ENCODE measurements at regions not wholly inside any gene's neighbourhood (a gene's known extent, or its start where the extent isn't known, plus 50 kb on each side); places are given as distances from the start of the nearest gene placed in this dataset.
"Not testable (repeated sequence)": the region's sequence is repeated elsewhere in the genome, so short reads cannot be mapped to it uniquely, and the experiment has no call there.

DNA sequence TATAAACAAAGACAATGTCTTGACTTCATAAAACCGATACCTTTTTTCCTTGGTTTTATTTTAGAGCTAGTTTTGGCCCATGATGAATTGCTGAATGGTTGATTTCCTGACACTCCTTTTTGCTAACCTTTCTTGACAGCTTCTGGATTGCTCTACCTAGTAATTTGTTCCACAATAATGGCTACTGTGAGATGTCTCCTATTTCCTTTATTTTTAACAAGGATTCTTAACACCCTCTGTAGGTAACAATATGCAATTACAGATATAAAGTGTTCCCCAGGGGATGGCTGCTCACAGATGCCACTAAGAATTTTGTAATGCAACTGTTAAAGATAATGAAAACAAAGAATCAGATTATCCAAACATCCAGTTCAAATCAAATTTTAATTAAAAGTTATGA lies 100.8 kb upstream of the ATP5MC3 start:
- no peak for DNase-seq (ENCODE audit: low read depth in 4 of 4, low spot score in 1 of 4)

DNA sequence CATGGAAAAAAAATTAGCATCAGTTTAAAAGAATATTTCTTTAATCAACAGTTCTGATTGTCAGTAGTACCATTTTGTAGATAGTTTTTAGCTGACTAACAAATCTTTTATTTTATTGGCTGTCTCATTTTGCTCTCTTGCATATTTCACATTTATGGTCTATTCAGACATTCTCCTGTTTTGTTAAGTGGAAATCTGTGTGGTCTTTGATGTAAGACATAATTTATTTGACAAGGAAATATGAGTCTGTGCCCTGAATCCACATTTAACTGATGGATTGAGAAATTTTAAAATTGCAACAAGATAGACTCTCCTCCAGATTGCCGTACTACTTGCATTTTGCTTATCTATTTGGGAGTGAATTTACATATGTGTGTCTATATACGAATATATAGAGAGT lies 96.3 kb upstream of the ATP5MC3 start:
- DNase-seq (ENCODE audit: low read depth in 4 of 4, low spot score in 1 of 4), result no peak

DNA sequence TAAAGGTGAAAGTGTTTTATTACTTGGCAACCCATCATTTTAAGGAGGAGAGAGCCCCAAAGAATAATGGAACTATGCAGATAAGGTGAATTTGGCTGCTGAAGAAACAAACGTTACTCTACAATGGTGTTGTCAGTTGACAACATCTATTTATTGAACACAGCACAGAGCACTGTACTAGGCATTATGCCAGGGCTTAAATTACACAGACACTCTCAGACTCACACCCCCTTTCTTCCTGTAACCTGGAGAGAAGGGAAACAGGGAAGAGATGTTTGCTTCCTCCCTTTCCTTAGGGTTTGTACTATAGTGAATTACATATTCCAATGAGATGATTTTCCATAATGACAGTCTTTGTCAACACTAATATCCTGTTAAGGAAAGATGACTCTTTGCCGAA lies 94.0 kb upstream of the ATP5MC3 start:
- DNase-seq (ENCODE audit: low read depth in 4 of 4, low spot score in 1 of 4), result no peak

DNA sequence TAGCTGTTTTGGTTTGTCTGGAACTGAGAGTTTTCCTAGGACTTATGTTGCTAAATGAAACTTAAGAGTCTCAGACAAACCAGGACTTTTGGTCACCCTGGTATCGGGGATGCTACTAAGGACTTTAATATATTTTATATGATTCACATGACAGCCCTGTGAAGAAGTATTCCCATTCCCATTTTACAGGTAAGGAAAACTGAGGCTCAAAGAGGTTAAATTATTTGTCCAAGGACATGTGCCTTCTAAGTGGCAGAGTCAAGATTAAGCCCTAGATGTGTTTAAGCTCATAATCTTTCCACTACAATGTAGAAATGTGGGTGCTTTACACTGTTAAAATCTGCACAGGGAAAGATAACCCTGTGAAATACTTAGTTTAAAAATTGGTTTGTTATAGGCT lies 77.7 kb upstream of the ATP5MC3 start:
- DNase-seq (ENCODE audit: low read depth in 4 of 4, low spot score in 1 of 4), result no peak

DNA sequence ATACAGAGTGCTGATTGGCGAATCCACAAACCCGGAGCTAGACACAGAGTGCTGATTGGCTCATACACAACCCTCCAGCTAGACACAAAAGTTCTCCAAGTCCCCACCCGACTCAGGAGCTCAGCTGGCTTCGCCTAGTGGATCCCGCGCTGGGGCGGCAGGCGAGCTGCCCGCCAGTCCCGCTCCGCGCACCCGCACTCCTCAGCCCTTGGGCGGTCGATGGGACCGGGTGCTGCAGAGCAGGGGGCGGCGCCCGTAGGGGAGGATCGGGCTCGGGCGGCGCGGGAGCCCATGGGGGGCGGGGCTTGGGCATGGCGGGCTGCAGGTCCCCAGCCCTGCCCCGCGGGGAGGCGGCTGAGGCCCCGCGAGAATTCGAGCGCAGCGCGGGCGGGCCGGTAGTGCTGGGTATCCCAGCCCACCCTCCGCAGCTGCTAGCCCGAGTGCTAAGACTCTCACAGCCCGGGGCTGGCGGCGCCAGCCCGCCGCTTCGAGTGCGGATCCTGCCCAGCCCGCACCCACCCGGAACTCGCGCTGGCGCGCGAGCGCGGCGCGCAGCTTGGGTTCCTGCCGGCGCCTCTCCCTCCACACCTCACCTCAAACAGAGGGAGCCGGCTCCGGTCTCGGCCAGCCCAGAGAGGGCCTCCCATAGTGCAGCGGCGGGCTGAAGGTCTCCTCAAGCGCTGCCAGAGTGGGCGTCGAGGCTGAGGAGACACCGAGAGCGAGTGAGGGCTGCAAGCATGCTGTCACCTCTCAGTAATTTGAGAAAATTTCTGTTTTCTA lies 75.5 kb upstream of the ATP5MC3 start:
- no peak for DNase-seq (ENCODE audit: low read depth in 4 of 4, low spot score in 1 of 4)

DNA sequence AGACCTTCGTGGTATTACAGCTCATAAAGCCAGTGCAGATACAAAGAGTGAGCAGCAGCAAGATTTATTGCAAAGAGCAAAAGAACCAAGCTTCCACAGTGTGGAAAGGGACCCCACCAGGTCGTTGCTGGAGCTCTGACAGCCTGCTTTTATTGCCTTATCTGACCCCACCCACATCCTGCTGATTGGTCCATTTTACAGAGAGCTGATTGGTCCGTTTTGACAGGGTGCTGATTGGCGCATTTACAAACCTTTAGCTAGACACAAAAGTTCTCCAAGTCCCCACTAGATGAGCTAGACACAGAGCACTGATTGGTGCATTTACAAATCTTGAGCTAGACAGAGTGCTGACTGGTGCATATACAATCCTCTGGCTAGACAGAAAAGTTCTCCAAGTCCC lies 74.9 kb upstream of the ATP5MC3 start:
- DNase-seq (ENCODE audit: low read depth in 4 of 4, low spot score in 1 of 4), result not testable (repeated sequence)

DNA sequence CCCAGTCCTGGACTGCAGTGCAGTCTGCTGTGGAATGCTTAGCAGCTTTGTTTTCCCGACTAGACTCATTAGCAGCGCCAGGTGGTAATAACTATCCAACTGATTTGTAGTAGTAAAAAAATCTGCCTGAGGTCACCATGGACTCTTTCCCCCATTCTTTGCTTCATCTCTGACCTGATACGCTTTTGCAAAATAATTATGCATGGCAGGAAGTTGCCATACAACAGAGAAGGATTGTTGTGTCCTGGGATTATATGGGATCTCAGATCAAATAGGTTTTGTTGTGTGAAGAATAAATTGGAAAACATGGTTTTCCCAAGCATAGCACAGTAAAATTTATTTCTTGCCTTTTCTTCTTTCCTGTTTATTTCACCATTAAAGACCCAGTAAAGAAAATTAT lies 72.4 kb upstream of the ATP5MC3 start:
- no peak for DNase-seq (ENCODE audit: low read depth in 4 of 4, low spot score in 1 of 4)

DNA sequence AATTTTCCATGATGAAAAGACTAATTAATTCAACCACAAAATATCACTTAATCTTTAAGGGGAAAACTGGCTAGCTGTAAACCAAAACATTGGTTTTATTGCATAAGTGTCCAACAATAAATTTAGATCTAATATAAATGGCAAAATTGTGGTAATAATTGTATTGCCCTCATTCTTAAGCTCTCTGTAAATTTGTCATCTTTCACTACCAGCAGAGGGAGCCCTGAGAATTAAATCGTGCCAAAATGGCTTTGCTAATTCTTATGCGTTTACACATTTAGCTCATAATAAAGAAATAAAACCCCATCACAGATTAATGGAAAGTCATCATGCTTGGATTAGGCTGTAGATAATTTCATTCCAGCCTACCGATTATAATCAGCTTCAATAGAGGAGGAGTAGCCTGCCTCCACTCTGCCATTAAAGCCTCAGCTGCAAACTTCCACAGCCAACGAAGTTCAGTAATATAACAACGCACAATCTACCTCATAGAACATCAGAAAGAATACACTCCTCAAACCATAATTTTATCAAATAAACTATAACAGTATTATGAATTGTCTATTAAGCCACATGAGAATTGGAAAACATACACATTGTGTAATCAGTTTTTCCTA lies 70.0 kb upstream of the ATP5MC3 start:
- DNase-seq (ENCODE audit: low read depth in 4 of 4, low spot score in 1 of 4), result peak in 1 of 4 experiments; percentile 7

DNA sequence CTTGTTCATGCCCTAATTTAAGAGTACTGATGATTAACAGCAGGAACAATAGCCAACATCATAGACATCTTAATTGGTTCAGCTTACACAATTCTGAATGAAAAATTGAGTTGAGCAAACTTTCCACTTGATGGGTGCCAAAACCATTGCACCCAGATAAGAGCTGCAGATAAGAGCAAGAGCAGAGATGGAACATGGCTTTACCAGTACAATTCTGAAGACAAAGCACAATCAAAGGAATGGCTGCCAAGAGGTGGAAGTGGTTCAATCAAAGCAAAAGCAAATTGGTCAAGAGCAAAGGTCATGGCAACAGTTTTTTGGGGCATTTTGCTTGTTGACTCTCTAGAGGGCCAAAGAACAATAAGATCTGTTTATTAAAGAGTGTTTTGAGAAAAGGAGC lies 65.6 kb upstream of the ATP5MC3 start:
- DNase-seq (ENCODE audit: low read depth in 4 of 4, low spot score in 1 of 4), result no peak

DNA sequence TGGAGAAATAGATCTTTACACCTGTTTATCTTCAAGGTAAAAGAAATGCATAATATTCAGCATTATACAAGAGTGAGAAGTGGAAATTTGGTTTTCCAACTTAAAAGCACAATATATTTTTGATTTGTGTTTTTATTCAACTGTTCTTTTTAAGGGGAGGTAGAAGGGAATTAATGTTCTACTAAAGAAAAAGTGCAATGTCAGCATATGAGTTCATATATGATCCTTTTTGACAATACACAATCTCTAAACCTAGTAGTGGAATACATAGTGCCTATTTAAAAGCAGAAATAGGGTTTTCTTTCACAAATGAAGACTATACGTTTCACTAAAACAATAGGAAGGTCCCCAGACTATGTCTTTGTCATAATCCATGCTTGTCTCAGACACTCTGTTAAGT lies 63.2 kb upstream of the ATP5MC3 start:
- no peak for DNase-seq (ENCODE audit: low read depth in 4 of 4, low spot score in 1 of 4)

DNA sequence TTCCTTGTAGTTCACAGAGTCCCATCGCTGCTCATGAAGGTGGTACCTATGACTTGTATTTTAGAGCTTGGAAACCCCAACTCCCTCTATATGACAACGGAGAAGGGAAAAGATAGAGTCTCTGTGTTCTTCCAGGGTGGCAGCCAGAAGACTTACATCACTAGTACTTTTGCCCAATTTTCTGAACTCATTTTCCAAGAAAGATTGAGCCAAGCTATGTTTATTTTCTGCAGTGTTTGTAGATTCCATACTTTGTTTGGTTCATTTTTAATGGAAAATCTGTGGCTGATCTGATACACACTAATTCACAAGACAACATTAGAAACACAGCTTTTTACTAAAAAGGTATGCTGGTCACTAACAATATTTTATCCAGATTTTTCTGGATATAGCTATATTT lies 60.2 kb upstream of the ATP5MC3 start:
- DNase-seq (ENCODE audit: low read depth in 4 of 4, low spot score in 1 of 4), result no peak

DNA sequence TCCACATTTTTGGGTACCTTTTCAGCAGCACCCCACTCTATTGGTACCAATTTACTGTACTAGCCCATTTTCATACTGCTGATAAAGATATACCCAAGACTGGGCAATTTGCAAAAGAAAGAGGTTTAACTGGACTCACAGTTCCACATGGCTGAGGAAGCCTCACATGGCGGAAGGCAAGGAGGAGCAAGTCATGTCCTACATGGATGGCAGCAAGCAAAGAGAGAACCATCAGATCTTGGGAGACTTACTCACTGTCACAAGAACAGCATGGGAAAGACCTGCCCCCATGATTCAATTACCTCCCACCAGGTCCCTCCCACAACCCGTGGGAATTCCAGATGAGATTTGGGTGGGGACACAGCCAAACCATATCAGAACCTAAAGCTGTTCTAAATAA lies 58.5 kb upstream of the ATP5MC3 start:
- not testable (repeated sequence) for DNase-seq (ENCODE audit: low read depth in 4 of 4, low spot score in 1 of 4)

DNA sequence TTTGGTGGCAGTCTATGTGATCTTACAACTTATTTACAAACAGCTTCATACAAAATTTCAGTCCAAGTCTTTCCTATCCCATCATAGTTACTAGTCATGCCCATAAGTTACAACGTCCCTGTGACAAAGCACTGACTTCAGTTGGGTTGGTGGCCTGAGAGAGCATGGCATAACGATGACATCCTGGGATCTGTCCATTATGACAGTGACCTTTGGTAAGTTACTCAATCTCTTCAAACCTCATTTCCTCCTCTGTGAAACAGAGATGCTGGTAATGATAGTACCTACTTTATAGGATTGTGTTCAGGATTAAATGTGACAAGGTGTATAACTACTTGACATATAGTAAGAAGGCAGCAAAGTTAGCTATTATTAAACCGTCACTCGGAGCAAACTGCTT lies 55.4 kb upstream of the ATP5MC3 start:
- DNase-seq (ENCODE audit: low read depth in 4 of 4, low spot score in 1 of 4), result no peak

DNA sequence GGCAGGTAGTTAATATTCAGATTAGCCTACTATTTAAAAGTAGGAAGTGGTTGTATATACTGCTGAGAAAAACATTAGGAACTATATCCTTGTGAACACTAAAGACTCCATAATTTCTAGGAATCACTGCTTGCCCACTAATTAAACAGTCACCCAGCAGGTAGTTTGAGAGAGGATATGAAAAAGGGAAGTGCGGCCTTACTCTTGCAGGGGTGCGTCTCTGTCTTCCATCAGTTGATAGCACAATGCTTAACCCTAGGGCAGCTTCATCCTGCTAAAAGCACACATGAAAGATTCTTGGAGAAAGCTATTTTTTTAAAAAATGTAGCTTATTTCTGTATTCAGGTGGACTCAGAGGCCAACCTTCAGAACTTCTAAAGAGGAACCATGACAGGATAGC lies 53.1 kb upstream of the ATP5MC3 start:
- DNase-seq (ENCODE audit: low read depth in 4 of 4, low spot score in 1 of 4), result no peak

DNA sequence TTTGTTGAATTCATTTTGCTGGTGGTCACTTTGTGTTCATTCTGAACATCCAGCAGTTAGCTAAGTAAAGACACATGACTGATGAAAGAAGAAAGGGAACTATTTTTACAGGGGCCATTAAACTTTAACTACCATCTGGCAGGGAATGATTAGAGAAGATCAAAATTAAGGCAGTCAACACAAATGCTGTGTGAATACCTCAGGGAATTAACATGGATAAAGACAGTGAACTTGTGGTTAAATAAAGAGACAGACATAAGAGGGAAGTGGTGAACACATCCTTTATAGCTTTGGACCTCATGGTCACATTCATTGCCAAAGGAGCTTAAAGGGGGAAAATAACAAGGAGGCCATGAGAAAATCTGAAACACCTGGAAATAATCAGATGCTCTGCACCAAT lies 52.6 kb upstream of the ATP5MC3 start:
- DNase-seq (ENCODE audit: low read depth in 4 of 4, low spot score in 1 of 4), result no peak

DNA sequence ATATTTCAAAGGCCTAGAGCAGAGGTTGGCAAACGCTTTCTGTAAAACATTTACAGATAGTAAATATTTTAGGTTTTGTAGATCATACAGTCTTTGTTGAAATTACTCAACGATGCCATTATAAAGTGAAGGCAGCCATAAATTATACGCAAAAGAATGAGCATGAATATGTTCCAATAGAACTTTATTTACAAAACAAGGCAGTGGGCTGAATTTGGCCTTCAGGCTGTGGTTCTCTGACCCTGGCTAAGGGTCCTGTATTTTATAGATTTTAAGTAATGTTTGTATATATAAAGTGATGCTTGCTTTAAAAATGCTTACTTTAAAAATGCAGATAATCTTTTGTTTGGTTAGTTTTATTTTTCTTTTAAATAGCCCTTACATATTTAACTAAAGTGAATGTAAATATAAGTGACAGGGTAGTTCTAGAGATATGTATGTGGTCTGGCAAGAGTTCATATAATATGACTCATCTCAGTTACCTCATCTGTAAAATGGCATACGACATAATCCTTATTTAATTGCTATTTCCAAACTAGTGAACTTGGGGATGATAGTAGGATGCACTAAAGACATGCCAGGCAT lies 51.7 kb upstream of the ATP5MC3 start:
- no peak for DNase-seq (ENCODE audit: low read depth in 4 of 4, low spot score in 1 of 4)

Data from stimulated activated CD4-positive, alpha-beta T cell treated with anti-CD3 and anti-CD28 coated beads, Interleukin-1b, Interleukin-23, amount 100 ng/mL, for 24 hours (primary cell).